ENCODE measurements at regions not wholly inside any gene's neighbourhood (a gene's known extent, or its start where the extent isn't known, plus 50 kb on each side); places are given as distances from the start of the nearest gene placed in this dataset.
"Not testable (repeated sequence)": the region's sequence is repeated elsewhere in the genome, so short reads cannot be mapped to it uniquely, and the experiment has no call there.

DNA sequence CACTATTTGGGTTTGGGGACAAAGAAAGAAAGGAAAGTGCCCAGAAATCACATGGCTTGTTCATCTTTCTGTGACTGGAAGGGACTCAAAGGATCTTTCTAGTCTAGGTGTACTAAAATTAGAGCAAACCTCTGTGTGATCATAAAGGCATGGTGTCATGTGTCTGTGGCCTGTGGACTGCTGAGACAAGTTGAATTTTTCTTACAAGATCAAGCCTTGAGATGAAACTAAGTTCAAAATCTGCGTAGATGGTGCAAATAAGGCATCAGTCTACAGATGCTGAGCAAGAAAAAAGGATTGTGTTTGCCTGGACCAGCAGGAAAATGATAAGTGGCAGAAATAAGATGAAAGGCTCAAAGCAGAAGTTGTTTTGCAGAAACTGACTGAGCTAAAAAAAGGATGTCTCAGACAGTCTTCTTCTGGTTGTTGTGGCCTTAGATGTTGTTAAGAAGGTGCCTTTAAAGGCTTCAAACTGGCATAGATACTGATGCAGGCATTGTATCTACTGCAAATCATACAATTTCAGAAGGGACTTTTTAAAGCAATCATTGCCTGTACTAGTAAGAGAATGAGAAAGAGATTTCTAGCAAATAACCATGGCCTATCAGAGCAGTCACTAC is 97.2 kb downstream of the KLRB1 start:
- H3K36me3 ChIP-seq (ENCODE audit: control insufficient read depth in 1 of 2, insufficient read depth in 2 of 2, low read length in 2 of 2); POLR2A ChIA-PET; DNase-seq (ENCODE audit: low read depth, low spot score); H3K9me2 ChIP-seq (ENCODE audit: insufficient read depth); H3K27me3 ChIP-seq (ENCODE audit: insufficient read depth, low read length); H3K79me2 ChIP-seq (ENCODE audit: insufficient read depth, low read length); H3K4me3 ChIP-seq (replicated peaks in 1 of 2; ENCODE audit: low read depth in 1 of 2, low read length in 2 of 2); ATAC-seq; intact Hi-C loops (cut with micrococcal nuclease); CTCF ChIA-PET; H2AFZ ChIP-seq (ENCODE audit: low read depth, low read length, poor library complexity, severe bottlenecking); H3K27ac ChIP-seq (ENCODE audit: low read depth, low read length); H3K4me2 ChIP-seq (ENCODE audit: low read length); BruUV-seq (replicated peaks); RAD21 ChIA-PET (ENCODE audit: low non-redundant PET in 1 of 2, low total read pairs in 2 of 2, uncharacterized antibody in 2 of 2, unreplicated experiment in 2 of 2); H3K9ac ChIP-seq (ENCODE audit: low read length); H3K9me3 ChIP-seq (ENCODE audit: control insufficient read depth in 1 of 2, insufficient read depth in 1 of 2, low read depth in 1 of 2, low read length in 2 of 2); H4K20me1 ChIP-seq (ENCODE audit: insufficient read depth): not testable (repeated sequence)
- H3K4me1 ChIP-seq (ENCODE audit: control insufficient read depth in 1 of 2, insufficient read depth in 2 of 2, low read length in 2 of 2) = peaks cover 3 to 10% of the 10 kb centered on the region in 2 experiments; a peak in 3 of 4 replicates

DNA sequence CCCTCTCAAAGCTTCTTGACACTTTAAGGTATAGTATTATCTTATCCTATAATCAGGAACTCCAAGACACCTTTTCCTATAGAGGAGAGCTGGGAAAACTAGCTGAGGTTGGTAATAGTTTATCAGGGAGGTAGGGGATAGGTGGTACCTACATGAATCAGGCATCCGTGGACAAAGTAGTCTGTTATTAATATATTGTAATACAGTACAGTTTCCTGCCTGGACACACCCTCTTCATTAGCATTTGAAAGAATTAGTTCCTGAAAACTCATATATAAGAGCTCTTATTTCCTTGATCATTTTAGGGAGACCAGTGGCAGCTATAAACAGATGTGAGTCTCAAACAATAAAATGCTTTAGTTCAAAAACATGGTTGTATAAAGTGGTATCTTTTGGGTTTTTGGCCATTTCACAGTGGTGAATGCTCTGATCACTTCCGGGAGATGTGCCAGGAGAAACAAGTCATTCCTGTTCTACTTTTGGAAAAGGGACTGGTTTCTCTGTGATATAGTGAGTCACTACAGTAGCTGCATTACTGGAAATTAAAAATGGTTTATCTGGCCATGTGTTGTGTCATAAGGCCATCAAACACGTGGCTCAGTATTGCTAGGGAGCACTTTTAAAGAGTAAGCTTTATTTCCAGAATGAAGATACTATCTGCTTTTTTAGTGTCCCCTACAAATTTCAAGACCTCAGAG is 98.1 kb downstream of the KLRB1 start:
- Histone ChIP-seq H3K4me3 (replicated peaks in 1 of 2; ENCODE audit: low read depth in 1 of 2, low read length in 2 of 2) (no peak overlapping the region), H4K20me1 (ENCODE audit: insufficient read depth) (no peaks in the 10 kb centered on the region), H3K27me3 (ENCODE audit: insufficient read depth, low read length) (no peaks in the 10 kb centered on the region), H3K4me1 (ENCODE audit: control insufficient read depth in 1 of 2, insufficient read depth in 2 of 2, low read length in 2 of 2) (peaks cover 3 to 10% of the 10 kb centered on the region in 2 experiments; a peak in 3 of 4 replicates), H3K9me2 (ENCODE audit: insufficient read depth) (no peaks in the 10 kb centered on the region), H3K27ac (ENCODE audit: low read depth, low read length) (no peak overlapping the region), H3K4me2 (ENCODE audit: low read length) (peak overlapping the region; percentile 22), H3K36me3 (ENCODE audit: control insufficient read depth in 1 of 2, insufficient read depth in 2 of 2, low read length in 2 of 2) (no peaks in the 10 kb centered on the region), H2AFZ (ENCODE audit: low read depth, low read length, poor library complexity, severe bottlenecking) (no peak overlapping the region), H3K79me2 (ENCODE audit: insufficient read depth, low read length) (no peaks in the 10 kb centered on the region), H3K9ac (ENCODE audit: low read length) (no peak overlapping the region), H3K9me3 (ENCODE audit: control insufficient read depth in 1 of 2, insufficient read depth in 1 of 2, low read depth in 1 of 2, low read length in 2 of 2) (no peaks in the 10 kb centered on the region)
- intact Hi-C loops (cut with micrococcal nuclease) = no loop called here
- RAD21 ChIA-PET (ENCODE audit: low non-redundant PET in 1 of 2, low total read pairs in 2 of 2, uncharacterized antibody in 2 of 2, unreplicated experiment in 2 of 2) = no interaction called here
- ATAC-seq (peak; percentile 49), DNase-seq (ENCODE audit: low read depth, low spot score) (peak; percentile 13)
- CTCF ChIA-PET = no interaction called here
- BruUV-seq (replicated peaks) = no TSS peak
- POLR2A ChIA-PET = no interaction called here
- no peak for TF ChIP-seq EZH2 (IDR thresholded peaks at IDR 0.05)
- TF ChIP-seq, protein P1, sequence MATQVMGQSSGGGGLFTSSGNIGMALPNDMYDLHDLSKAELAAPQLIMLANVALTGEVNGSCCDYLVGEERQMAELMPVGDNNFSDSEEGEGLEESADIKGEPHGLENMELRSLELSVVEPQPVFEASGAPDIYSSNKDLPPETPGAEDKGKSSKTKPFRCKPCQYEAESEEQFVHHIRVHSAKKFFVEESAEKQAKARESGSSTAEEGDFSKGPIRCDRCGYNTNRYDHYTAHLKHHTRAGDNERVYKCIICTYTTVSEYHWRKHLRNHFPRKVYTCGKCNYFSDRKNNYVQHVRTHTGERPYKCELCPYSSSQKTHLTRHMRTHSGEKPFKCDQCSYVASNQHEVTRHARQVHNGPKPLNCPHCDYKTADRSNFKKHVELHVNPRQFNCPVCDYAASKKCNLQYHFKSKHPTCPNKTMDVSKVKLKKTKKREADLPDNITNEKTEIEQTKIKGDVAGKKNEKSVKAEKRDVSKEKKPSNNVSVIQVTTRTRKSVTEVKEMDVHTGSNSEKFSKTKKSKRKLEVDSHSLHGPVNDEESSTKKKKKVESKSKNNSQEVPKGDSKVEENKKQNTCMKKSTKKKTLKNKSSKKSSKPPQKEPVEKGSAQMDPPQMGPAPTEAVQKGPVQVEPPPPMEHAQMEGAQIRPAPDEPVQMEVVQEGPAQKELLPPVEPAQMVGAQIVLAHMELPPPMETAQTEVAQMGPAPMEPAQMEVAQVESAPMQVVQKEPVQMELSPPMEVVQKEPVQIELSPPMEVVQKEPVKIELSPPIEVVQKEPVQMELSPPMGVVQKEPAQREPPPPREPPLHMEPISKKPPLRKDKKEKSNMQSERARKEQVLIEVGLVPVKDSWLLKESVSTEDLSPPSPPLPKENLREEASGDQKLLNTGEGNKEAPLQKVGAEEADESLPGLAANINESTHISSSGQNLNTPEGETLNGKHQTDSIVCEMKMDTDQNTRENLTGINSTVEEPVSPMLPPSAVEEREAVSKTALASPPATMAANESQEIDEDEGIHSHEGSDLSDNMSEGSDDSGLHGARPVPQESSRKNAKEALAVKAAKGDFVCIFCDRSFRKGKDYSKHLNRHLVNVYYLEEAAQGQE (IDR thresholded peaks at IDR 0.05; ENCODE audit: low read depth) = no peak
- no peak for TF ChIP-seq EZH2phosphoT487 (IDR thresholded peaks at IDR 0.05; ENCODE audit: borderline replicate concordance)
- 0 out of 2 replicates have a peak, but pooled peaks have one; percentile 21 for TF ChIP-seq CBX3 (IDR thresholded peaks at IDR 0.05; ENCODE audit: low read depth)
- TF ChIP-seq POLR2AphosphoS5 (IDR thresholded peaks at IDR 0.05; ENCODE audit: low read depth, low read length) = no peak
- TF ChIP-seq FOSL1 (IDR thresholded peaks at IDR 0.05; ENCODE audit: low read depth) = peak; percentile 28; the same call in 1 of the 2 replicates
- TF ChIP-seq, protein P2, sequence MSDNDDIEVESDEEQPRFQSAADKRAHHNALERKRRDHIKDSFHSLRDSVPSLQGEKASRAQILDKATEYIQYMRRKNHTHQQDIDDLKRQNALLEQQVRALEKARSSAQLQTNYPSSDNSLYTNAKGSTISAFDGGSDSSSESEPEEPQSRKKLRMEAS (IDR thresholded peaks at IDR 0.05) = peak; percentile 75
- no peak for TF ChIP-seq ZFX (IDR thresholded peaks at IDR 0.05)
- TF ChIP-seq EGR1 (IDR thresholded peaks at IDR 0.05; ENCODE audit: low read depth) = no peak
- TF ChIP-seq CEBPB (IDR thresholded peaks at IDR 0.05; ENCODE audit: low read depth) = 0 out of 2 replicates have a peak, but pooled peaks have one; percentile 20
- no peak for TF ChIP-seq TCF7L2 (IDR thresholded peaks at IDR 0.05; ENCODE audit: borderline replicate concordance, extremely low read depth, insufficient read depth, insufficient read length)
- peak; percentile 39 for TF ChIP-seq SP1 (IDR thresholded peaks at IDR 0.05; ENCODE audit: low read depth)
- TF ChIP-seq ATF3 (IDR thresholded peaks at IDR 0.05) = no peak
- no peak for TF ChIP-seq CTCF (IDR thresholded peaks at IDR 0.05 in 2 of 3, conservative IDR thresholded peaks at IDR 0.05 in 1 of 3; ENCODE audit: borderline replicate concordance in 1 of 3, insufficient read depth in 1 of 3, low read depth in 2 of 3, low read length in 2 of 3)

Measured in HCT116 (cell line).